PFSK-1 (cell line): ENCODE measurements at regions not wholly inside any gene's neighbourhood (a gene's known extent, or its start where the extent isn't known, plus 50 kb on each side); places are given as distances from the start of the nearest gene placed in this dataset.

ENCODE experiments used
- FOXP2 ChIP-seq: optimal IDR thresholded peaks from 2 replicates; pipeline ENCODE3; 2011; ENCODE audit warnings: borderline replicate concordance, control low read depth, inconsistent platforms; ENCODE audit not compliant: insufficient read depth; ENCODE audit errors: extremely low read length, extremely low read depth
- POLR2AphosphoS5 ChIP-seq: IDR thresholded peaks from 2 replicates; pipeline ENCODE4 v1.6.1; 2012; ENCODE audit warnings: low read depth, mild to moderate bottlenecking, control low read depth, low read length, moderate library complexity
- SIN3A ChIP-seq: IDR thresholded peaks from 2 replicates; pipeline ENCODE4 v1.6.1; 2012; ENCODE audit warnings: mild to moderate bottlenecking, low read length, moderate library complexity, borderline replicate concordance; ENCODE audit not compliant: insufficient read depth
- TAF1 ChIP-seq: IDR thresholded peaks from 2 replicates; pipeline ENCODE4 v1.6.1; 2012; ENCODE audit warnings: low read length, control low read depth, borderline replicate concordance; ENCODE audit not compliant: insufficient read depth
- TF ChIP-seq, protein P1 (sequence below), 2 experiments: IDR thresholded peaks; 2 replicates each; pipeline versions ENCODE4 v1.6.1 to v1.8.0; 2011 to 2012; ENCODE audit warnings: low read depth in 2 of 2, low read length in 2 of 2, control low read depth in 1 of 2, inconsistent platforms in 1 of 2, mild to moderate bottlenecking in 1 of 2, moderate library complexity in 1 of 2; ENCODE audit not compliant: insufficient read depth in 1 of 2

DNA sequence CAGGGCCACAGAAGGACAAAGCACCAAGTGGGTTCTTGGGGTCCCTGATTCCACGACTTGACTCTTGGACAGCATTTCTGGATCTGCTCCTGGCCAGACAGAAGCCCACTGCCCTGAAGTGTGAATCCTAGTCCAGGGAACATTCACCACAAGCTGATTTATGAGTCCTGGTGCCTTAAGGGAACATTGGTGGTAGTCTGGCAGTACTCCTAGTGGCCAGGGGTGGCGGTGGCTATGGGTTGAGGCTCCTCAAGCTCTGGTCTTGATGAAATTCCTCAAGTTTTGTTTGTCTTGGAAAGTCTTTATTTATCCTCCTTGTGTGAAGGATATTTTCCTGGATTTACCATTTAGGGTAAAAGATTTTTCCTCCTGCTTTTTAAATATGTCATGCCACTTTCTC, 307.5 kb downstream of the PYDC2 start:
- TF ChIP-seq, protein P1, sequence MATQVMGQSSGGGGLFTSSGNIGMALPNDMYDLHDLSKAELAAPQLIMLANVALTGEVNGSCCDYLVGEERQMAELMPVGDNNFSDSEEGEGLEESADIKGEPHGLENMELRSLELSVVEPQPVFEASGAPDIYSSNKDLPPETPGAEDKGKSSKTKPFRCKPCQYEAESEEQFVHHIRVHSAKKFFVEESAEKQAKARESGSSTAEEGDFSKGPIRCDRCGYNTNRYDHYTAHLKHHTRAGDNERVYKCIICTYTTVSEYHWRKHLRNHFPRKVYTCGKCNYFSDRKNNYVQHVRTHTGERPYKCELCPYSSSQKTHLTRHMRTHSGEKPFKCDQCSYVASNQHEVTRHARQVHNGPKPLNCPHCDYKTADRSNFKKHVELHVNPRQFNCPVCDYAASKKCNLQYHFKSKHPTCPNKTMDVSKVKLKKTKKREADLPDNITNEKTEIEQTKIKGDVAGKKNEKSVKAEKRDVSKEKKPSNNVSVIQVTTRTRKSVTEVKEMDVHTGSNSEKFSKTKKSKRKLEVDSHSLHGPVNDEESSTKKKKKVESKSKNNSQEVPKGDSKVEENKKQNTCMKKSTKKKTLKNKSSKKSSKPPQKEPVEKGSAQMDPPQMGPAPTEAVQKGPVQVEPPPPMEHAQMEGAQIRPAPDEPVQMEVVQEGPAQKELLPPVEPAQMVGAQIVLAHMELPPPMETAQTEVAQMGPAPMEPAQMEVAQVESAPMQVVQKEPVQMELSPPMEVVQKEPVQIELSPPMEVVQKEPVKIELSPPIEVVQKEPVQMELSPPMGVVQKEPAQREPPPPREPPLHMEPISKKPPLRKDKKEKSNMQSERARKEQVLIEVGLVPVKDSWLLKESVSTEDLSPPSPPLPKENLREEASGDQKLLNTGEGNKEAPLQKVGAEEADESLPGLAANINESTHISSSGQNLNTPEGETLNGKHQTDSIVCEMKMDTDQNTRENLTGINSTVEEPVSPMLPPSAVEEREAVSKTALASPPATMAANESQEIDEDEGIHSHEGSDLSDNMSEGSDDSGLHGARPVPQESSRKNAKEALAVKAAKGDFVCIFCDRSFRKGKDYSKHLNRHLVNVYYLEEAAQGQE (IDR thresholded peaks at IDR 0.05; ENCODE audit: insufficient read depth in 1 of 2, low read depth in 2 of 2, low read length in 2 of 2): no peak
- TF ChIP-seq SIN3A: no peak
- TF ChIP-seq TAF1: no peak
- no peak for TF ChIP-seq FOXP2
- TF ChIP-seq POLR2AphosphoS5: no peak

DNA sequence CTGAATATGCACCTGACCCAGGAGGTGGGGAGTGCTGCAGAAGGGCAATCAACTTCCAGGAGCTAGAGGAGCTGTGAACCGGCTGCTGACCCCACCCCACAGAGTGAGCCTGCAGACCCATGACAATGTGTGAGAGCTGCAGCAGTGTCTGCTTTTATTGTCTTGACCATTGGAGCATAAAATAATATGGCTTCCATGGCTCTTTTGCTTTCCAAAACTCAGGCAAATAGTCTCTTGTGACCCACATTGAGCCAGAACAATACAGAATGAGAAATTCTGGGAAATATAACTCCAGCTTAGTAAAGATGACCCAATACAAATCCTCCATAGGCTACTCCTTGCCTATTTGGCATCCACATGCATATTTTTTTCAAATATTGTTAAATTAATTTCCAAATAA, 309.6 kb downstream of the PYDC2 start:
- TF ChIP-seq SIN3A: no peak
- TF ChIP-seq TAF1: no peak
- TF ChIP-seq POLR2AphosphoS5: no peak
- TF ChIP-seq, protein P1 (IDR thresholded peaks at IDR 0.05; ENCODE audit: insufficient read depth in 1 of 2, low read depth in 2 of 2, low read length in 2 of 2): no peak

DNA sequence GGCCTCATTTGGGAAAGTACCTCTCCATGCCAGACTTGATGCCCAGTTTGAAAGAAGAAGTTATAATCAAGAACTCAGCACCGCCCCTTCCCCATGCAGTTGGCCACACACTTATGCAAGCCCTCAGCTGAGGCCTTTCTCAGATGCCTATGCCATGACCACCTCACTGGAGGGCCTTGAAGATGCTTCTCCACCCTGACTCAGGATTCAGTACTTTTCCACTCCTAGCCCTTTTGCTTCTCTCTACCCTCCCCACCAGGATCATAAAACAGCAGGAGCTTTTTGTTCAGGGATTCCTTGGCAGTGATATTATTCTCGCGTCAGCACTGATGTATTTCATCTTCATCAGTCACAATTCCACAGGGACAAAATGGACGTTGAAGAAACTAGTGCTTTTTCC, 313.5 kb downstream of the PYDC2 start:
- TF ChIP-seq, protein P1 (IDR thresholded peaks at IDR 0.05; ENCODE audit: insufficient read depth in 1 of 2, low read depth in 2 of 2, low read length in 2 of 2): no peak
- TF ChIP-seq FOXP2 (no peak), POLR2AphosphoS5 (no peak), SIN3A (no peak), TAF1 (no peak)

DNA sequence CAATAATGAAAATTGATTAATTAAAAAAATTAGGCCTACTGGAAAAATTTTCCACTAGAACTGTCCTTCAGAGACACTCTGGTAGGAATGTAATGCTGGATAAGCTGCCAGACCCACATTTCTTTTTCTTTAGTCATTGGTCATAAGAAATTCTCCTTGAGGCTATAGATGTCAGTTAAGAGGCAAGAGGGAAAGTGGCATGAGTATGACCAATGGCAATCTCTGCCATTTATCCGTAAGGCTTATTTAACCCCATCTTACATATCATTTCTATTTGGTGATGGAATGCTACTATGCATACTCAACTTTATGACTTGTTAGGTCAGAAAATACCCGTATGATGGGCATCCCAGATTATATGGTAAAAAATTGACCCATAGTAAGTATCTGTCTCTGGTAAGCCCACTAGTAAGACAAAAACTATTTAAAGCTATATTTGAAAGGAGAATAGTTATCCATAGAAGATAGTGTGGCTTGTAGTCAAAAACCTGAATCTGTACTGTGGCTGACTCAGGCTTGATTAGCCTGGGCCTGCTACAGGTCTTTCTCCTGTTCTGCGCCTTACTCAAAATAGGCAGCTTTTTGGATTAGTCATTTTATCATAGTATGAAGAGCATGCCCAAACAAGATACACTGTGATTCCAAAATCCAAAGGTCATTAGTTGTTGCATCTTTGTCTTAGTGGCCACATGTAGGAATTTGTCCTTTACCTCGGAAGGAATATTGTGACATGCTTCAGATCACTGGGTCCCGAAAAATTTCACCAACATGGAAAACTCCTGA, 314.7 kb downstream of the PYDC2 start:
- TF ChIP-seq TAF1 (no peak), SIN3A (no peak), FOXP2 (no peak), POLR2AphosphoS5 (no peak)
- TF ChIP-seq, protein P1 (IDR thresholded peaks at IDR 0.05; ENCODE audit: insufficient read depth in 1 of 2, low read depth in 2 of 2, low read length in 2 of 2): no peak

DNA sequence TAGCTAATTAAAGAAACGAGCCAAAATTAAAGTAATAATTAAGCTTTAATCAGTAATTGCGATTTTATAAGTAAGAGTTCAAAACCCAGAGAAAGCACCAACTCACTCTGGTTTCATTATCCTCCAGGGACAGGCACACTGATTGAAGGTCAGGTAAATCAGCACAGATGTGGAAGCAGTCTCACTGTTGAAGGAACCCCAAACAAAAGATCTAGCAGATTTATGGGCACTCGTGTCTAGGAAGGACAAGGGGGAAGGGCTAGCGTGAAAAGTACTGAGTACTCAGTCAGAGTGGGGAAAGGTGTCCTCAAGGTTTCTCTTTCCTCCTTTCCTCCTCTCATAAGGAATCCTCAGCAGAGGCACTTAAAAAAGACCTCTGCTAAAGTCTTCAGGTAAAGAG, 320.1 kb downstream of the PYDC2 start:
- no peak for TF ChIP-seq POLR2AphosphoS5
- no peak for TF ChIP-seq SIN3A
- no peak for TF ChIP-seq TAF1
- TF ChIP-seq, protein P1 (IDR thresholded peaks at IDR 0.05; ENCODE audit: insufficient read depth in 1 of 2, low read depth in 2 of 2, low read length in 2 of 2): no peak
- TF ChIP-seq FOXP2: no peak
